Natural killer cell (primary cell): ENCODE measurements at regions not wholly inside any gene's neighbourhood (a gene's known extent, or its start where the extent isn't known, plus 50 kb on each side); places are given as distances from the start of the nearest gene placed in this dataset.

Source experiments
- ATAC-seq, 3 donors: fragments of 150-1000 bp in 2 of 3; fragments of 200-7000 bp in 1 of 3; cut with Tn5 transposase; 1 replicate in 1 of 3; 2 replicates in 2 of 3; pipeline ENCODE4 v1.10.0; 2021; ENCODE audit warnings: mild to moderate bottlenecking in 2 of 3, moderate library complexity in 2 of 3
- DNase-seq, 2 donors: peaks; one replicate each; pipeline versions ENCODE4 v3.0.0 to v3.0.0-alpha.2; 2013 to 2021; ENCODE audit warnings: mixed read lengths in 1 of 2
- H3K27ac ChIP-seq: one replicate; pipeline ENCODE4 v1.5.1; 2013; ENCODE audit warnings: mild to moderate bottlenecking, low read length
- H3K27me3 ChIP-seq: one replicate; pipeline ENCODE4 v1.6.1; 2013; ENCODE audit warnings: low read length; ENCODE audit not compliant: control insufficient read depth, insufficient read depth
- H3K36me3 ChIP-seq: one replicate; pipeline ENCODE4 v1.6.1; 2013; ENCODE audit warnings: low read length; ENCODE audit not compliant: control insufficient read depth, insufficient read depth
- H3K4me1 ChIP-seq: one replicate; pipeline ENCODE4 v1.6.1; 2013; ENCODE audit warnings: low read length; ENCODE audit not compliant: control insufficient read depth, insufficient read depth
- H3K4me3 ChIP-seq: one replicate; pipeline ENCODE4 v1.5.1; 2013; ENCODE audit warnings: low read length
- H3K9me3 ChIP-seq: one replicate; pipeline ENCODE4 v1.6.1; 2013; ENCODE audit warnings: low read length; ENCODE audit not compliant: control insufficient read depth, insufficient read depth
- H3K27ac Mint-ChIP-seq, 2 donors: one replicate each; pipeline ENCODE4 v1.8.0; 2022; ENCODE audit warnings: mild to moderate bottlenecking in 2 of 2, mixed read lengths in 2 of 2, moderate library complexity in 1 of 2
- H3K27me3 Mint-ChIP-seq, 2 donors: one replicate each; pipeline ENCODE4 v1.8.0; 2022; ENCODE audit warnings: low read depth in 2 of 2, mixed read lengths in 2 of 2
- H3K36me3 Mint-ChIP-seq: one replicate; pipeline ENCODE4 v1.8.0; 2022; ENCODE audit warnings: mixed read lengths
- H3K4me1 Mint-ChIP-seq, 2 donors: one replicate each; pipeline ENCODE4 v1.8.0; 2022; ENCODE audit warnings: mixed read lengths in 2 of 2
- H3K4me3 Mint-ChIP-seq: one replicate; pipeline ENCODE4 v1.8.0; 2022; ENCODE audit warnings: mild to moderate bottlenecking, moderate library complexity, mixed read lengths
- H3K9me3 Mint-ChIP-seq, 2 donors: one replicate each; pipeline ENCODE4 v1.8.0; 2022; ENCODE audit warnings: mixed read lengths in 2 of 2
- WGBS: methylation state at CpG from one replicate; pipeline ENCODE4 v1.1.7; 2013; ENCODE audit warnings: missing lambda C conversion rate; ENCODE audit not compliant: insufficient coverage; 5-methylcytosine and 5-hydroxymethylcytosine counted together
- intact Hi-C: fragments of 100-400 bp; cut with micrococcal nuclease; formaldehyde crosslinking; loops from one replicate; pipeline ENCODE4 v1.14.2; 2022
- TF ChIP-seq, protein P1 (sequence below): fragments of 200-600 bp; IDR thresholded peaks from one replicate; pipeline ENCODE4 v1.8.0; 2022; ENCODE audit warnings: antibody characterized with exemption

DNA sequence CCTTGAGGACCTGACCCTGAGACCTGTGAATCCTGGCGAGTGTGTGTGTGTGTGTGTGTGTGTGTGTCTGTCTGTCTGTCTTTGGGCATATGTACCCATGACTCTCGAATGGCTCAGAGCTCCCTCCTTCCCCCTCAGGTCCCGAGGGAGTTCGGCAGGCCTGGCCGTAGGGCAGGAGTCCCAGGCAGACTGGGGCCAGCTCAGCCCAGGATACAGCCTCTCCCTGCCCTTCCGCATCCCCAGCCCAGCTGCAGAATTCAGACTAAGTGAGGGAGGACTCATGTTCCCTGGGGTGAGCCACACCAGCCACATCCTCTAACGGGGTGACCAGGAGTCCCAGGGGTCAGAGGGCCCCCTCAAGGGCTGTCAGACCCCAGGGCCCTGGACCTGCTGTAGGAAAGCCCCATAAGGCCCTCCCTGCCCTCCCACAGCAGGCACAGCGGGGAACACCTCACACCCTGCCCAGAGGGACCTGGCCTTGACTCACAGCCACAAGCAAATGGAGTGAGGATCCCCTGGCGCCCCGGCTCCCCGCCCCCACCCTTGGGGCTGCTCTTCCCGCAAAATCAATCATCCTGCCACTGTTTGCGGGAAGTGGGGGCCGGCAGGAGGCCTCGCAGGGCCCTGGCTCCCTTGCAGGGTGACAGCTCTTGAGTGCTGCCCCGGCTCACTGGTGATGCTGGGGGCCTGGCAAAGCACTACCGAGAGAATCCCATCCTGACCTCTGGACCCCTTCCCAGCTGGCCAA lies 101.7 kb upstream of the CASZ1 start:
- TF ChIP-seq, protein P1, sequence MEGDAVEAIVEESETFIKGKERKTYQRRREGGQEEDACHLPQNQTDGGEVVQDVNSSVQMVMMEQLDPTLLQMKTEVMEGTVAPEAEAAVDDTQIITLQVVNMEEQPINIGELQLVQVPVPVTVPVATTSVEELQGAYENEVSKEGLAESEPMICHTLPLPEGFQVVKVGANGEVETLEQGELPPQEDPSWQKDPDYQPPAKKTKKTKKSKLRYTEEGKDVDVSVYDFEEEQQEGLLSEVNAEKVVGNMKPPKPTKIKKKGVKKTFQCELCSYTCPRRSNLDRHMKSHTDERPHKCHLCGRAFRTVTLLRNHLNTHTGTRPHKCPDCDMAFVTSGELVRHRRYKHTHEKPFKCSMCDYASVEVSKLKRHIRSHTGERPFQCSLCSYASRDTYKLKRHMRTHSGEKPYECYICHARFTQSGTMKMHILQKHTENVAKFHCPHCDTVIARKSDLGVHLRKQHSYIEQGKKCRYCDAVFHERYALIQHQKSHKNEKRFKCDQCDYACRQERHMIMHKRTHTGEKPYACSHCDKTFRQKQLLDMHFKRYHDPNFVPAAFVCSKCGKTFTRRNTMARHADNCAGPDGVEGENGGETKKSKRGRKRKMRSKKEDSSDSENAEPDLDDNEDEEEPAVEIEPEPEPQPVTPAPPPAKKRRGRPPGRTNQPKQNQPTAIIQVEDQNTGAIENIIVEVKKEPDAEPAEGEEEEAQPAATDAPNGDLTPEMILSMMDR, result no peak
- no peak overlapping the region for H3K4me3 Mint-ChIP-seq

DNA sequence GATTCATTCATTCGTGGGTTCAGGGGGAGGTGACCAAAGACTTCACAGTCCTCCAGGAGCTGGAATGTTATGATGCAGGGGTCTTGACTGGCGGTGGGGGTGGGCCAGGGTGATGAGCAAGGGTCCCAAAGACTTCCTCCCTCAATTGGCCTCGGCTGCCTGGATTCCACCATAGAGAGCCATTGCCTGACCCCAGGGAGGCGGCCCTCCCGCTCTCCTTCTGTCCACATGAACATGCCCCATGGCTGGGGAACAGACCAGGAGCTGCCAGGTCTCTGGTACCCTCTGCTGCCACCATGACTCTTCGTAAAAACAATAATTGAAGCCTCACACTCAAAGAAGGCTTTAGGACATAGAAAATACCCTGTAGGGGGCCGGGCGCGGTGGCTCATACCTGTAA lies 102.5 kb upstream of the CASZ1 start:
- intact Hi-C loops, result no loop called here
- peaks cover 7% of the 10 kb centered on the region for H3K4me1 ChIP-seq
- TF ChIP-seq, protein P1, result no peak
- H3K27ac ChIP-seq, result no peak overlapping the region
- H3K4me3 Mint-ChIP-seq, result no peak overlapping the region
- H3K9me3 ChIP-seq, result no peaks in the 10 kb centered on the region
- no peaks in the 10 kb centered on the region for H3K36me3 Mint-ChIP-seq
- peaks cover 2 to 6% of the 10 kb centered on the region in 2 donors for H3K4me1 Mint-ChIP-seq
- no peaks in the 10 kb centered on the region for H3K36me3 ChIP-seq
- H3K27me3 Mint-ChIP-seq, result peaks cover 0 to 3% of the 10 kb centered on the region in 2 donors
- no peak for DNase-seq
- no peak overlapping the region for H3K27ac Mint-ChIP-seq
- WGBS, result 93% methylated on average over 8 of the region's 9 CpGs
- no peaks in the 10 kb centered on the region for H3K9me3 Mint-ChIP-seq
- H3K27me3 ChIP-seq, result no peaks in the 10 kb centered on the region
- no peak overlapping the region for H3K4me3 ChIP-seq
- ATAC-seq, result no peak

More for the DNA sequence above, 101.7 kb upstream of the CASZ1 start:
- DNase-seq, result no peak
- Mint-ChIP-seq H3K36me3 (no peaks in the 10 kb centered on the region), H3K4me1 (no peaks in the 10 kb centered on the region), H3K9me3 (no peaks in the 10 kb centered on the region), H3K27me3 (peaks cover 0 to 3% of the 10 kb centered on the region in 2 donors), H3K27ac (no peak overlapping the region)
- no peaks in the 10 kb centered on the region for H3K9me3 ChIP-seq
- no peak overlapping the region for H3K27ac ChIP-seq
- H3K4me3 ChIP-seq, result no peak overlapping the region
- H3K36me3 ChIP-seq, result no peaks in the 10 kb centered on the region
- 46% methylated on average over 17 of the region's 17 CpGs for WGBS
- no peak for ATAC-seq
- H3K27me3 ChIP-seq, result no peaks in the 10 kb centered on the region
- H3K4me1 ChIP-seq, result no peaks in the 10 kb centered on the region
- intact Hi-C loops, result no loop called here

DNA sequence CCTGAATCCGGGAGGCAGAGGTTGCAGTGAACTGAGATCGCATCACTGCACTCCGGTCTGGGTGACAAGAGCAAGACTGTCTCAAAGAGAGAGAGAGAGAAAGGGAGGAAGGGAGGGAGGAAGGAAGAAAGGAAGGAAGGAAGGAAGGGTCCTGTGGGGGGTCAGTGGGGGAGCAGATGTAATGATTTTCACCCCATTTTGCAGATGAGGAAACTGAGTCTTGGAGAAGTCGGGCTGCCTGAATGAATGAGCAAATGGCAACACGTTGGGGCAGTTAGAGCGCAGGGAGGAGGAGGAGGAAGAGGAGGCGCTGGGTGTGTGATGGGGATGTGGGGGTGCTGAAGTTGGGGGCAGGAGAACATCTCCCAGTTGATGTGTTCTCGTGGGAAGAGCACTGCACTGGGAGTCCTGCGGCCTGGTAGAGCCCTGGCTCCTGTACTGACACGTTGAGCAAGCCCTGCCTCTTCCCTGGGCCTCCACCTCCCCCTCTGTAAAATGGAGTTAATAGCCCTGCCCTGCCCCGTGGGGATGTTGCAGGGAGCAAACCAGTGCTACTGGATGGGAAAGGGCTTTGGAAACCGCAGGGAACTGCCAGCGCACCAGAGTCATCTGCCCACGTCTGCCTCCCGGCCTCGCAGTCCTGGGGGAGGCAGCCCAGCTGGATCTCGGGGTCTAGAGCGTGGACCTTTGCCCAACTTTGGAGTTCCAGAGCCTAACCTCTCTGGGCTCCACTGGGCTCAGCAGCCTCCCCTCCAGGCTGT lies 103.2 kb upstream of the CASZ1 start:
- 86% methylated on average over 18 of the region's 18 CpGs for WGBS
- TF ChIP-seq, protein P1, result no peak
- DNase-seq, result no peak
- Histone ChIP-seq H3K27ac (no peak overlapping the region), H3K9me3 (no peaks in the 10 kb centered on the region), H3K36me3 (no peaks in the 10 kb centered on the region), H3K4me1 (peaks cover 15% of the 10 kb centered on the region), H3K27me3 (no peaks in the 10 kb centered on the region), H3K4me3 (no peak overlapping the region)
- intact Hi-C loops, result no loop called here
- ATAC-seq, result no peak
- no peak overlapping the region for H3K4me3 Mint-ChIP-seq
- no peaks in the 10 kb centered on the region for H3K9me3 Mint-ChIP-seq
- peaks cover 9 to 14% of the 10 kb centered on the region in 2 donors for H3K4me1 Mint-ChIP-seq
- H3K27me3 Mint-ChIP-seq, result peaks cover 0 to 3% of the 10 kb centered on the region in 2 donors
- no peak overlapping the region for H3K27ac Mint-ChIP-seq
- no peaks in the 10 kb centered on the region for H3K36me3 Mint-ChIP-seq
